GM12878 (cell line): ENCODE measurements at regions not wholly inside any gene's neighbourhood (a gene's known extent, or its start where the extent isn't known, plus 50 kb on each side); places are given as distances from the start of the nearest gene placed in this dataset.

Experiments used
- CBX3 ChIP-seq: fragments of 200-600 bp; sonication (generic); IDR thresholded peaks from 2 replicates; pipeline ENCODE4 v1.6.1; 2016; ENCODE audit warnings: low read depth, borderline replicate concordance
- EZH2 ChIP-seq: IDR thresholded peaks from 2 replicates; pipeline ENCODE4 v1.6.1; 2012; ENCODE audit warnings: low read depth, mild to moderate bottlenecking, control low read depth, inconsistent platforms, low read length, borderline replicate concordance; ENCODE audit not compliant: control insufficient read depth
- KLF5 ChIP-seq: fragments of 450-650 bp; IDR thresholded peaks from 2 replicates; pipeline ENCODE4 v1.6.1; 2014; ENCODE audit warnings: mild to moderate bottlenecking; ENCODE audit not compliant: partially characterized antibody
- POLR2A ChIP-seq: IDR thresholded peaks from 2 replicates; pipeline ENCODE4 v1.6.1; 2011; ENCODE audit warnings: low read depth, mild to moderate bottlenecking, low read length
- RFX5 ChIP-seq: IDR thresholded peaks from 2 replicates; pipeline ENCODE4 v1.6.1; 2011; ENCODE audit warnings: low read depth, low read length, improper control_type of control experiment
- TF ChIP-seq, protein P1 (sequence below), 3 experiments: IDR thresholded peaks in 2 of 3; conservative IDR thresholded peaks in 1 of 3; 2 replicates each; pipeline ENCODE4 v1.5.1; 2011; ENCODE audit warnings: low read depth in 3 of 3, low read length in 3 of 3, mild to moderate bottlenecking in 3 of 3, control low read depth in 2 of 3, moderate library complexity in 2 of 3, inconsistent platforms in 1 of 3, mixed read lengths in 1 of 3; ENCODE audit not compliant: control insufficient read depth in 2 of 3, insufficient read depth in 1 of 3; ENCODE audit errors: extremely low read depth in 1 of 3
- TF ChIP-seq, protein P2 (sequence below): IDR thresholded peaks from 2 replicates; pipeline ENCODE4 v1.6.1; 2012; ENCODE audit warnings: low read depth, low read length, improper control_type of control experiment

DNA sequence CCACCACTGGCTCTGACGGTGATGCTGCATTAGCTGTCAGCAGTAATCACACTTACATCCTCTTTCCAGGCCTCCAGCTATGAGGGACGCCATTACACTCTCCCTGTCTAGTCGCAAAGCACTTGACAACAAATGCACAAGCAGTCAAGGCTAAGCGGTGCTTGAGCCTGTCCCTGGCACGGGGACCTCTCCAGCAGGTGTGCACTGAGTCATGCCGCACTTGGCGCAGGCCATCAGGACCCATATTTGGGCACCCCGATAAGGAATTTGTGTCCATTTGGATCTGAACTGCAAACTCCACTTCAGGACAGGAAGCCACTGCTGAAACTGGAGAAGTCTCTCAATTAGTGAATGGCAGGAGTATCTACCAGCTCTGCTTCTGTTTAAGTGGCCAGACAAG is 301.9 kb upstream of the OBI1 start:
- TF ChIP-seq CBX3 = no peak
- TF ChIP-seq POLR2A = no peak
- TF ChIP-seq, protein P1, sequence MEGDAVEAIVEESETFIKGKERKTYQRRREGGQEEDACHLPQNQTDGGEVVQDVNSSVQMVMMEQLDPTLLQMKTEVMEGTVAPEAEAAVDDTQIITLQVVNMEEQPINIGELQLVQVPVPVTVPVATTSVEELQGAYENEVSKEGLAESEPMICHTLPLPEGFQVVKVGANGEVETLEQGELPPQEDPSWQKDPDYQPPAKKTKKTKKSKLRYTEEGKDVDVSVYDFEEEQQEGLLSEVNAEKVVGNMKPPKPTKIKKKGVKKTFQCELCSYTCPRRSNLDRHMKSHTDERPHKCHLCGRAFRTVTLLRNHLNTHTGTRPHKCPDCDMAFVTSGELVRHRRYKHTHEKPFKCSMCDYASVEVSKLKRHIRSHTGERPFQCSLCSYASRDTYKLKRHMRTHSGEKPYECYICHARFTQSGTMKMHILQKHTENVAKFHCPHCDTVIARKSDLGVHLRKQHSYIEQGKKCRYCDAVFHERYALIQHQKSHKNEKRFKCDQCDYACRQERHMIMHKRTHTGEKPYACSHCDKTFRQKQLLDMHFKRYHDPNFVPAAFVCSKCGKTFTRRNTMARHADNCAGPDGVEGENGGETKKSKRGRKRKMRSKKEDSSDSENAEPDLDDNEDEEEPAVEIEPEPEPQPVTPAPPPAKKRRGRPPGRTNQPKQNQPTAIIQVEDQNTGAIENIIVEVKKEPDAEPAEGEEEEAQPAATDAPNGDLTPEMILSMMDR (IDR thresholded peaks at IDR 0.05 in 2 of 3, conservative IDR thresholded peaks at IDR 0.05 in 1 of 3; ENCODE audit: control insufficient read depth in 2 of 3, extremely low read depth in 1 of 3, insufficient read depth in 1 of 3, low read depth in 3 of 3, low read length in 3 of 3) = no peak
- TF ChIP-seq KLF5 = no peak
- TF ChIP-seq, protein P2, sequence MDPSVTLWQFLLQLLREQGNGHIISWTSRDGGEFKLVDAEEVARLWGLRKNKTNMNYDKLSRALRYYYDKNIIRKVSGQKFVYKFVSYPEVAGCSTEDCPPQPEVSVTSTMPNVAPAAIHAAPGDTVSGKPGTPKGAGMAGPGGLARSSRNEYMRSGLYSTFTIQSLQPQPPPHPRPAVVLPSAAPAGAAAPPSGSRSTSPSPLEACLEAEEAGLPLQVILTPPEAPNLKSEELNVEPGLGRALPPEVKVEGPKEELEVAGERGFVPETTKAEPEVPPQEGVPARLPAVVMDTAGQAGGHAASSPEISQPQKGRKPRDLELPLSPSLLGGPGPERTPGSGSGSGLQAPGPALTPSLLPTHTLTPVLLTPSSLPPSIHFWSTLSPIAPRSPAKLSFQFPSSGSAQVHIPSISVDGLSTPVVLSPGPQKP = no peak
- TF ChIP-seq RFX5 = no peak
- TF ChIP-seq EZH2 = no peak
